ENCODE measurements at regions not wholly inside any gene's neighbourhood (a gene's known extent, or its start where the extent isn't known, plus 50 kb on each side); places are given as distances from the start of the nearest gene placed in this dataset.

DNA sequence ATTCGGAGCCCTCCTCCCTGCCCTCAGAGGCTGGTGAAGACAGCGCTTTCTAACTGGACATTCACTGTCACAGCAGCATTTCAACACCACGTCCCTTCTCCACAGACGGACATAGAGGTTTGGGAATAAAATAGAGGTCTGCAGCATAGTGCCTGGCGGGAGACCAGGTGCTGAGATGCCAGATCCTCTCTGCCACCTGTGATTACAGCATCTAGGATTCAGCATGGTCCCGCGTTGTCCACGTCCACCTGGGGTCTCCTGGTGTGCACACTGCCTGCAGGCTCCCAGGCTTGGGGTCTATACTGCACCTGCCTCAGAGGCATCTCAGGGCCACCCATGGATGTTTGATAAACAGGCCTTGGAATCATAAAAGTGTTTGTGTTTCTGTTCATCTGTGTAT is 175.5 kb downstream of the TMEM18 start:
- Histone ChIP-seq H3K4me1 (no peaks in the 10 kb centered on the region), H3K4me3 (no peak overlapping the region), H3K27me3 (no peaks in the 10 kb centered on the region), H3K9me3 (no peaks in the 10 kb centered on the region), H3K36me3 (replicated peaks in 1 of 2; ENCODE audit: insufficient read depth in 1 of 2, low read depth in 2 of 2) (no peaks in the 10 kb centered on the region), H3K27ac (no peak overlapping the region)
- DNase-seq (no peak), ATAC-seq (no peak)
- intact Hi-C loops (cut with DNase I), result no loop called here
- 75 to 78% methylated on average over 8 of the region's 8 CpGs for WGBS, 2 donors
- TF ChIP-seq, protein P1, sequence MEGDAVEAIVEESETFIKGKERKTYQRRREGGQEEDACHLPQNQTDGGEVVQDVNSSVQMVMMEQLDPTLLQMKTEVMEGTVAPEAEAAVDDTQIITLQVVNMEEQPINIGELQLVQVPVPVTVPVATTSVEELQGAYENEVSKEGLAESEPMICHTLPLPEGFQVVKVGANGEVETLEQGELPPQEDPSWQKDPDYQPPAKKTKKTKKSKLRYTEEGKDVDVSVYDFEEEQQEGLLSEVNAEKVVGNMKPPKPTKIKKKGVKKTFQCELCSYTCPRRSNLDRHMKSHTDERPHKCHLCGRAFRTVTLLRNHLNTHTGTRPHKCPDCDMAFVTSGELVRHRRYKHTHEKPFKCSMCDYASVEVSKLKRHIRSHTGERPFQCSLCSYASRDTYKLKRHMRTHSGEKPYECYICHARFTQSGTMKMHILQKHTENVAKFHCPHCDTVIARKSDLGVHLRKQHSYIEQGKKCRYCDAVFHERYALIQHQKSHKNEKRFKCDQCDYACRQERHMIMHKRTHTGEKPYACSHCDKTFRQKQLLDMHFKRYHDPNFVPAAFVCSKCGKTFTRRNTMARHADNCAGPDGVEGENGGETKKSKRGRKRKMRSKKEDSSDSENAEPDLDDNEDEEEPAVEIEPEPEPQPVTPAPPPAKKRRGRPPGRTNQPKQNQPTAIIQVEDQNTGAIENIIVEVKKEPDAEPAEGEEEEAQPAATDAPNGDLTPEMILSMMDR (IDR thresholded peaks at IDR 0.05), result no peak

DNA sequence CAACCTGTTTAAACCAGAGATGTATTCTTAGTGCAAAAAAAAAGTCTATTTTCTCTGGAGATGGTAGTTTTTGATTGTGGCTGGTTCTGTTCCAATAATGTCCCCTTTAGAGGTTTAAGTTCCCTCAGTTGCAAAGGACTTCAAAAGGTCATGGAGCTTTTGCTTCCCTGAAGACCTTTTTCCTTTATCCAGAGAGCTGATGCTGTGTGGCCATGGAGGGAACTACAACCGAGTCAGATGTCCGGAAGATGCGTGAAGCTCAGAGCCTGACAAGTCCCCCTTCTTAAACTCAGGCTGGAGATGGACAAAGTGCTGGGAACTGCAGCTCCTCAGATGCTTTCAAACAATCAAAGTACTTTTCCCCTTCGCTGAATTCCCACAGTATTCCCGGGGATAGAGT is 176.1 kb downstream of the TMEM18 start:
- intact Hi-C loops (cut with DNase I), result no loop called here
- no peaks in the 10 kb centered on the region for H3K27me3 ChIP-seq
- ATAC-seq (no peak), DNase-seq (no peak)
- H3K9me3 ChIP-seq, result no peaks in the 10 kb centered on the region
- TF ChIP-seq, protein P1 (IDR thresholded peaks at IDR 0.05), result peak in 4 of 7 experiments; percentile 12 to 16 (median 14)
- TF ChIP-seq POLR2A (IDR thresholded peaks at IDR 0.05), result no peak
- H3K4me1 ChIP-seq, result no peaks in the 10 kb centered on the region
- WGBS, 2 donors, result 25 to 28% methylated on average over 5 of the region's 5 CpGs
- no peak overlapping the region for H3K4me3 ChIP-seq
- no peaks in the 10 kb centered on the region for H3K36me3 ChIP-seq (replicated peaks in 1 of 2; ENCODE audit: insufficient read depth in 1 of 2, low read depth in 2 of 2)
- H3K27ac ChIP-seq, result no peak overlapping the region

DNA sequence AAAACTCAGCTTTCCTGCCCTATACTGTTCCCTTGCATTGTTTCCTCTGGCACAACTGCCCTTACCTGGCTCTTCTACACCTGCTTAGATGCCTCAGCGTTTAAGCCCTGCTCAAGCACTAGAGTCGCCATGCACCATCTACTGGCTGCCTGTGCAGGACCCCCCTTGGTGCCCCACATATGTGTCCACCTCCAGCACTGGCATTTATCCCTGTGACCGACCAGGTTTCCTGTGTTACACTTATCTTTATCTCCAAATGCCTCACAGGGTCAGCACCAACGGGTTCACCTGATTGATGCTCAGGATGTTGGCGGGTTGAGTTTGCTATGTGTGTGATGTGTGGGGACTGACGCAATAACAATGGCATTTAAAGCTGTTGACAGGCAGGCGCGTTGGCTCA is 177.5 kb downstream of the TMEM18 start:
- intact Hi-C loops (cut with DNase I), result no loop called here
- WGBS, 2 donors, result 61 to 66% methylated on average over 8 of the region's 8 CpGs

DNA sequence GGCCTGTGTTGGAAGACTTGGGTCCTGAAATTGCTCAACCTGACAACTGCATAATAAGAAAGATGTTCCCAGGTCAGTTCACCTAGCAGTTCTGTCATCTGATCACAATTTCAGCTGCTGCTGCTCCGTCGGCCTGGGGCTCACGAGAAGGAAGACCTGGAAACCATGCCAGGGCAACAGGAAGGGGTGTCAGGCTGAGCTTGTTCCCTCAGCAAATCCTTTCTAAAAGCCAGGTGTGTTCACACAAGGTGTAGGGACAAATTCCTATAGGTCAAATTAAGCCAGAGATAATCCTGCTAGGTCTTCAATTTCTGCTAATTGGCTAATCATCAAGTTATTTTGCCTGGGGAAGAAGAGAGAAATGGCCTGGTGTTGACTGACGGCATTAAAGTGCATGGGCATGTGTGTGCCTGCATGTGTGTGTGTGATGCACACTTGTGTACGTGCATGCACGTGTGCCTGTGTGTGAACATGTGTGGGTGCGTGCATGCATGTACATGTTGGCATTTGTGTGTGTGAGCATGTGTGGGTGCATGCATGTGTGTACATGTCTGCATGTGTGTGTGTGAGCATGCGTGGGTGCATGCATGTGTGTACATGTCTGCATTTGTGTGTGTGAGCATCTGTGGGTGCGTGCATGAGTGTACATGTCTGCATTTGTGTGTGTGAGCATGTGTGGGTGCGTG is 178.6 kb downstream of the TMEM18 start:
- TF ChIP-seq, protein P1 (IDR thresholded peaks at IDR 0.05), result no peak
- TF ChIP-seq POLR2A (IDR thresholded peaks at IDR 0.05), result no peak
- WGBS, 2 donors, result 73 to 75% methylated on average over 9 to 10 of the region's 10 CpGs

More for the DNA sequence above, 177.5 kb downstream of the TMEM18 start:
- ATAC-seq (no peak), DNase-seq (no peak)
- no peak overlapping the region for H3K4me3 ChIP-seq
- TF ChIP-seq, protein P1 (IDR thresholded peaks at IDR 0.05), result no peak
- TF ChIP-seq POLR2A (IDR thresholded peaks at IDR 0.05), result no peak
- H3K27ac ChIP-seq, result no peak overlapping the region
- H3K36me3 ChIP-seq (replicated peaks in 1 of 2; ENCODE audit: insufficient read depth in 1 of 2, low read depth in 2 of 2), result no peaks in the 10 kb centered on the region
- no peaks in the 10 kb centered on the region for H3K4me1 ChIP-seq
- H3K27me3 ChIP-seq, result no peaks in the 10 kb centered on the region
- H3K9me3 ChIP-seq, result no peaks in the 10 kb centered on the region

More for the DNA sequence above, 178.6 kb downstream of the TMEM18 start:
- H3K4me3 ChIP-seq, result no peak overlapping the region
- H3K9me3 ChIP-seq, result no peaks in the 10 kb centered on the region
- no peaks in the 10 kb centered on the region for H3K4me1 ChIP-seq
- H3K36me3 ChIP-seq (replicated peaks in 1 of 2; ENCODE audit: insufficient read depth in 1 of 2, low read depth in 2 of 2), result no peaks in the 10 kb centered on the region
- H3K27ac ChIP-seq, result no peak overlapping the region
- intact Hi-C loops (cut with DNase I), result no loop called here
- no peak for ATAC-seq
- no peaks in the 10 kb centered on the region for H3K27me3 ChIP-seq
- DNase-seq, result no peak

Data from body of pancreas (tissue), 4 donors.